Progenitor cell of endocrine pancreas (in vitro differentiated cells): ENCODE measurements at regions not wholly inside any gene's neighbourhood (a gene's known extent, or its start where the extent isn't known, plus 50 kb on each side); places are given as distances from the start of the nearest gene placed in this dataset.

Experiments
- DNase-seq: peaks from one replicate; pipeline ENCODE4 v3.0.0; 2021; ENCODE audit warnings: low spot score; ENCODE audit not compliant: unreplicated experiment
- H3K27ac Mint-ChIP-seq: 2 replicates; pipeline ENCODE4 v1.8.0; 2021; ENCODE audit warnings: mild to moderate bottlenecking, moderate library complexity, mixed read lengths
- H3K27me3 Mint-ChIP-seq: 2 replicates; pipeline ENCODE4 v1.8.0; 2021; ENCODE audit warnings: mixed read lengths
- H3K36me3 Mint-ChIP-seq: 2 replicates; pipeline ENCODE4 v1.8.0; 2022; ENCODE audit warnings: mixed read lengths; ENCODE audit not compliant: insufficient read depth
- H3K4me1 Mint-ChIP-seq: 2 replicates; pipeline ENCODE4 v1.8.0; 2021; ENCODE audit warnings: low read depth, mixed read lengths
- H3K4me3 Mint-ChIP-seq: 2 replicates; pipeline ENCODE4 v1.8.0; 2021; ENCODE audit warnings: low read depth, mild to moderate bottlenecking, moderate library complexity, mixed read lengths
- H3K9me3 Mint-ChIP-seq: 2 replicates; pipeline ENCODE4 v1.8.0; 2021; ENCODE audit warnings: low read depth, mixed read lengths
- TF ChIP-seq, protein P1 (sequence below): fragments of 200-600 bp; sonication (generic); IDR thresholded peaks from one replicate; pipeline ENCODE4 v1.5.0; 2021; ENCODE audit warnings: antibody characterized with exemption, mild to moderate bottlenecking; ENCODE audit not compliant: unreplicated experiment

GRCh38 chr11:2071748-2072385 is 67.3 kb downstream of the IGF2 start:
- Mint-ChIP-seq H3K36me3 (no peaks in the 10 kb centered on the region), H3K4me3 (no peak overlapping the region), H3K4me1 (peaks cover under 1% of the 10 kb centered on the region), H3K9me3 (peaks cover 4% of the 10 kb centered on the region), H3K27me3 (peaks cover 14% of the 10 kb centered on the region), H3K27ac (no peak overlapping the region)
- no peak for DNase-seq
- TF ChIP-seq, protein P1, sequence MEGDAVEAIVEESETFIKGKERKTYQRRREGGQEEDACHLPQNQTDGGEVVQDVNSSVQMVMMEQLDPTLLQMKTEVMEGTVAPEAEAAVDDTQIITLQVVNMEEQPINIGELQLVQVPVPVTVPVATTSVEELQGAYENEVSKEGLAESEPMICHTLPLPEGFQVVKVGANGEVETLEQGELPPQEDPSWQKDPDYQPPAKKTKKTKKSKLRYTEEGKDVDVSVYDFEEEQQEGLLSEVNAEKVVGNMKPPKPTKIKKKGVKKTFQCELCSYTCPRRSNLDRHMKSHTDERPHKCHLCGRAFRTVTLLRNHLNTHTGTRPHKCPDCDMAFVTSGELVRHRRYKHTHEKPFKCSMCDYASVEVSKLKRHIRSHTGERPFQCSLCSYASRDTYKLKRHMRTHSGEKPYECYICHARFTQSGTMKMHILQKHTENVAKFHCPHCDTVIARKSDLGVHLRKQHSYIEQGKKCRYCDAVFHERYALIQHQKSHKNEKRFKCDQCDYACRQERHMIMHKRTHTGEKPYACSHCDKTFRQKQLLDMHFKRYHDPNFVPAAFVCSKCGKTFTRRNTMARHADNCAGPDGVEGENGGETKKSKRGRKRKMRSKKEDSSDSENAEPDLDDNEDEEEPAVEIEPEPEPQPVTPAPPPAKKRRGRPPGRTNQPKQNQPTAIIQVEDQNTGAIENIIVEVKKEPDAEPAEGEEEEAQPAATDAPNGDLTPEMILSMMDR = no peak
